ENCODE measurements at regions not wholly inside any gene's neighbourhood (a gene's known extent, or its start where the extent isn't known, plus 50 kb on each side); places are given as distances from the start of the nearest gene placed in this dataset.

DNA sequence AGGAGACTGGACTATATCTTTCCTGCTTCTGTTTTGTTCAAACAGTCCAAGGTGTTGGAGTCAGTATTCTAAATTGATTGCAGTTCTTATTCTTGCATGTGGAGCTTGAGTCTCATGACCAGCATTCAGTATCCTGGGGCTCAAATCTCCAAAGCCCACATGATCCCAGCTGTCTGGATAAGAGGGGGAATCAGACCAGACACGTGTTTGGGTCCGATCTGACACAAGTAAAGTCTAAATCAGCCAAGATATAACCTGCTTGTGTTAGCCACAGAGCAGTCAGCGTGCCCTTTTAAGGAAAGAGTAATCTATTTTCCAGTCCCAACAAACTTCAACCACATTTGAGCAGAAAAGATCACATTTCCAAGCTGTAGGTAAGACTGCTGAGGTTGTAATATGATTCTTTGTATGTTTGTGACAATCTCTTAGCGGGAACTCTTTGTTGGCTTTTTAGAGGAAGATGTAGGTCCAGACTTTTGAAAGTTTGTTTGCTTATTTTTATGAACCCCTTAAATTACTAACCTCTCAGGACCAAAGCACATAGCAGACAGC lies 334.6 kb downstream of the SLC4A3 start:
- no peak for DNase-seq

- no peak for DNase-seq
These were observed 335.4 kb downstream of the SLC4A3 start for GRCh38 chr2:219962801-219963200.

DNA sequence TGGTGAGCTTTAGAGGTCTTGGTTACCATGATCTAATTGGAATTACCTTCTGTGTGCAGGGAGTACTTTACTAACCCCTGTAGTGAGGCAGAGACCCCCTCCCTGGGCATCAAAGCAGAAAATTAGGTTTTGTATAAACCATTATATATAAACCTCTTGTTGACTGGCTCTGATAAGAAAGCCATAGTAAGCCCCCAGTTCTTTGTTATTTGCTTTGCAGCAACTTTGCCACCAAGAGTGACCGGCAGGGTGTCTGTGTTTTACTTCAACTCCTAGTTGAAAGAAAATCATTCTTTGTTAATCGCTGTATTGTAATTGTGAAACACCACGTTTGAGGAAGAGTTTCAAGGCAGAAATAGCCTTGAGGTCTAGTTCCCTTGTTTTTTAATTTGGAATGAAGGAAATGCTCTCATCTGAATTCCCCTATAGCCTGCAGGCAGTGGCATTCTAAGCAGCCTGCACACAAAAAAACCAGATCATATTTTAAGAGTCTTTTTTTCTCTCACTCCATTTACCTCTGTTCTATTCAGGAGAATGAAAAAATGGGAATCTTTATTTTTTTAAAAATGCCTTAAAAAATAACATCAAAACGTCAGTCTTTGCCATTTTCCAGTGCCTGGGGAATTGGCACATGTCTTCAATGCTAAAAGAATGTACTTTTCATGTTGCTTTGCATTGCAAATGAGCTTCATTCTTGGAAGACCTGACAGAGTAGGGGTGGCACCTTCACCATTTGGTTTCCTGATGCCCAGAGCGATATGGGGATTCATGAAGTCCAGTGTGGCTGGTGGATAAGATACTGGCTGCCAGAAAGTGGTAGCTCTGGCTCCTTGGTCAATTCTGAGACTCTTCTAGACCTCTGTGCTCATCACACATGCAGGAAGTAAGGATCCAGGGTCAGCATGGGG lies 338.1 kb downstream of the SLC4A3 start:
- DNase-seq: no peak

DNA sequence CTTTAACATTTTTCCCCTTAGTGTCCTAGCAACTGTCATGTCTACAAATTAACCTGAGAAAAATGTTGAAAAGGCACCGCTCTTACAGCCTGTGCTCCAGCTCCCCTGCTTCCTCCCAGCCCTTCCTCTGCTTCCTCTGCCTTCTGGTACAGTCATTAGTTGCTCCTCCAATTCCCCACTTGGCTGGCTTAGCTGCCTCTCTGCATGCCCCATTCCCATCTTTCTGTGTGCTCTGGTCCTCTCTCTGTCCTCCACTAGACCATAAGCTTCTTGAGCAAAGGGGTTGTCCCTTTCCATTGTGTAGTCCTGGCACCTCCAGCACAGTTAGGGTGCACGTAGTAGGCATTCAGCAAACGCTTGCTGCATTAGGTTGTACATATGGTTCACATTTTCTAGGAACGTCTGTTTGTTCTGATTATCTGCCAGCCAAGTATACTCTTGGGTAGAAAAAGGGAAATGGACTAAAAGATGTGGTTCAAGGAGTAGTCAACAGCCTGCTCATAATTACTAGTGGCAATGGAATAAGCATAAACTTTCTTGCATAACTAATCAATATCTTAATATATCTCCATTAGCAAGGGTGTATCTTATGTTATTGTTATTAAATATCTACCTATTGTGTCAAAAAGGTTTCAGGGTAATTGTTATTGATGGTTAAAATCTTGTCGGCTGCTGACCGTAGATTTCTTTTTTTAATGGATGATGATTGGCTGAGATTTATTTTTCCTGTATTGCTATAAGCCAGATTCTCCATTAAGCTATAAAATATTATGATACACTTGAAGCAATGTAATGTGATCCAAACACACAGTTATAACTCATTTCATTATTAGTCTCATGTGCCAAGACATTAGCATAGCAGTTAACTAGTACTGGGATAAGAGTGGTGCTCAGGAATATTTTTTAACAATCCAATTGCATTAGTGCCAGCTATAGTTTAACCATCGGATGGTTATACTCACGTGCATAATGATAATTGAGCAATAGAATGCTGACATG lies 340.1 kb downstream of the SLC4A3 start:
- DNase-seq: no peak

DNA sequence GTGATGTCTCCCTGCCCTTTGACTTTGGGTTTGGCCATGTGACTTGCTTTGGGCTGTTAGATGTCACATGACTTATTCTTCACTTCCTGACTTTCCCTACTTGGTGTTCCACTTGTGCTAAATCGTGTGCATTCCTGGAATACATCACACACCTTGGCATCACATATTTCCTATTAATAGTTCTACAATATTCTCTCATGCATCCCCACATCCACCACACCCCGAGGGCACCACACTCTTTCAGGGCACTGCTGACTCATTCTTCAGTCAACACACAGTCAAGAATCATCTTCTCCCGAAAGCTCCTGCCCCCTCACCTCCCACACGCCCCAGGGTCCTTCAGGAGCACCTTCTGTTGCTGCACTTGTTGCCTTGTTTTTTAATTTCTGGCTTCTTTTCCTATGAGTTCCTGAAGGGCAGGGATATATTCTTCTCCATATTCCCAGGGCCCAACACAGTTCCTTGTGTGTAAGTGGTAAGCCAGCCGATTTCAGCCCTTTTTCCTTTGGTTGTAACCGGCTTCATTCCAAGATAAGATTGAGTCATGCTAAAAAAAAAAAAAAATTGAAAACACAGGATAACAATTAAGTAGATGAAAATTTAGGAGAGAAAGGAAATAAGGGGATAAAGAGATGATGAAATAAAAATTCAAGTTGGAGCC lies 341.4 kb downstream of the SLC4A3 start:
- no peak for DNase-seq

- DNase-seq: no peak
These were observed 342.1 kb downstream of the SLC4A3 start for GRCh38 chr2:219969508-219969907.

DNA sequence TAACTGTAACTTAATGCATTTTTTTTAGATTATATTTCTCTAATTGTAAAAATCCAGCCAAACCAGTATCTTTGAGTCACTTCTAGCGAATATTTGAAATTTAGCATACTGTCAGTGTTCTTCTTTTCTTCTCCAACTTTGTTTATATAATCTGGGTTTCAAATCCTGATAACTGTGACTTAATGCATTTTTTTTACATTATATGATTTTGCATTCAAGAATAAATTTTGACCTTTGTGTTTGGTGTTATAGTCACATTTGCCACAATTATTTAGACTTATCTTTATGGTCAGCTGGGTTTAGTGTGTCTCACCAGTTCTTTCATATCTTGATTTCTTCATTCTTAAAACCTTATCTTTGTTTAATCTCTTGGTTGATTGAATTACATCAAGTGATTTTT lies 345.7 kb downstream of the SLC4A3 start:
- no peak for DNase-seq

DNA sequence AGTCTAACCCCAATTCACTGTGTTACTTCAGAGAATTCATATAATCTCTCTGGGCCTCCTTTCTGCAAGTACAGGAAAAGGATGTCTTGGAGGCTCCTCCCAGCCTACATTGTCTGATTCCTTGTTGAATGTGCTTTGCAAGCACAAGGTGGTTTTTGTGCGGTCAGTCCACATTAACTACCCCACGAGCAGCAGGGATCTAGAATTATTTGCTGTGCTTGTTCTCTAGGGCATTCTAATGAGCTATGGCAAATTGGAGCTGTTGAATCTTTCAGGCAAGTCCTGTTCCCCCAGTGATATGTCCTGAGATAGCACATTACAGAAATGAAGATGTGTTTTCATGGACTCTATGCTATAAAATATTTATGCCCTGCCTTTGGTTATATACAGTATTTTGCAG lies 349.4 kb downstream of the SLC4A3 start:
- no peak for DNase-seq

GRCh38 chr2:219980638-219981037 lies 353.2 kb downstream of the SLC4A3 start:
- DNase-seq: no peak

DNA sequence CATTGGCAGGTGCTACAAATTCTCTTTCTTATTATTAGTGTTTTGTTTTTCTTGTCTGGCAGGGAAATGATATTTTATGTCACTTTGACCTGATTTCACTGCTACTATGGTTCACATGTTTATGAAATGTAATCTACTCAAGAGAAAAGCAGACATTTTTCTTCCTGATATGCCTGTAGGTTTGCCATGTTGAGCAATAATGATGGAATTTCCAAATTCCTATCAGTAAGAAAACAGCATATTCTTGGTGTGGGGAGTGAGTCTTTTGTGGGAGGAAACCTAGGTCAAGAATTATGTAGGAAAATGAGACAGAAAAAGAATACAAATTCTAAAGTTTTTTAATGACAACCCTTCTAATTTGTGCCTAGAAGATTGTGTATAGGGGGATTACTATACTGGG lies 356.4 kb downstream of the SLC4A3 start:
- DNase-seq: no peak

- DNase-seq: no peak
These were observed 357.6 kb downstream of the SLC4A3 start for GRCh38 chr2:219985017-219985416.

DNA sequence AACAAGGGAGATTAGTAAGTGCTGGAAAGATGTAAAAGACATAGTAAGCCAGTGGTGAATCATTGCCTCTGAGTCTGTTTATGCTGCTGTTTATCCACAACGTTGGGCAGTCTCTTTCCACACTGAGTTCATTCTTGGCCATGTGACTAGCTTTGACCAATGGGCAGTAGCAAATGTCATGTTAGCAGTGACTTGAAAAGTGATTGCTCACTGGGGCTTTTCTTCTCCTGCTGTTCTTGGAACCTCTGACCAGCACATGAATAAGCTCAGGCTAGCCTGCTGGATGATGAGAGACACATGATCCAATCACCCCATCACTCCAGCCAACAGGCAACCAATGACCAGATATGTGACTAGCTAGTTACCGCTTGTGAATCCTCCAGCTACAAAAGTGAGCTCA lies 360.4 kb downstream of the SLC4A3 start:
- DNase-seq: peak; percentile 1 to 11

- no peak for DNase-seq
These were observed 362.3 kb downstream of the SLC4A3 start for GRCh38 chr2:219989744-219990143.

- DNase-seq: no peak
These were observed 363.7 kb downstream of the SLC4A3 start for GRCh38 chr2:219991116-219991515.

DNA sequence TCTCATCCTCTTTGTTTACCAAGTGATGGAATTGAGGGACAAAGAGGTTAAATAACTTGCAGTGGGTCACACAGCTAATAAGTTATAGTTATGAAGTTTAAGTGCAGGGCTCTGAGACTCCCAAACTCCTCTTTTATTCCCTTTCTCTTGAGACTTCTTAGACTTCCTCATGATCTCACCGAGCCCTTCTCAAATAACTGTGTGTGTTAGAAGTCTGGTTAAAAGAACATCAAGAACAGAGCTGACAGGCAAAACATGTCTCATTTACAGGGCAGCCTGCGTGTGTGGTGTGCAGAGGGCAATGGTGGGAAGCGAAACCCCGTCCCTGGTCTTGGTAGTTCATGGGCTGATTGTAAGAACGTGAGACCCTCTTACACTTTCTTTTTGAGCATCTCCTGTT lies 368.0 kb downstream of the SLC4A3 start:
- no peak for DNase-seq

DNA sequence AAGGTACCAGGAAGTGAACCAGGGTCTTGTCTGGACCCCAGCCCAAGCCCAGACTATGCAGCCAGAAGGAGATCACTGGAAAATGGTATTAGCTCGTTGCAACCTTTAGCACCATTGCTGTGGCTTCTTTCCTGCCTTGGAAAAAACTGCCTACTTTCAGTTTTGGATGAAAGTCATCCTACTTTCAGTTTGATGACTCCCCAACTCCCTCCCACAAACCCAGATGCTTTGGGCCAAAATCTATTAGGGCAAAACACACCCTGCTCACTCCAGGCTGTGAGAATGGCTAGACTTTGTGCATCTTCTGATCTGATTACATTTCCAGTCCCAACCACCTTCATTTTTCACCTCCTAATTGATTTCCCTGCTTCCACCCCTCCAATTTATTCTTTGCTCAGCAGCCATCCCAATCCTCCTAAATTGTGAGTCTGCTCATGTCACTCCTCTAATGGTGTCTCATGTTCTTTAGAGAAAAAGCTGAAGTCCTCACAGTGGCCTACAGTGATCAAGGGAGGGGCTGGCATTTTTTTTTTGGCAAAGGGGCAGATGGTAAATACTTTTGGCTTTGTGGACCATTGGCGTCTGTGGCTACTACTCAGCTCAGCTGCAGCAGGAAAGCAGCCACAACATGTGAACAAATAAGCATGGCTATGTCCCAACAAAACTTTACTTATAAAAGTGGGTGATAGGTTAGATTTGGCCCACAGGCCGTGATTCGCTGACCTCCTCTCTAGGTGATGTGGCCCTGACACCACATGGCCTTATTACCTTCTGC lies 368.7 kb downstream of the SLC4A3 start:
- DNase-seq: no peak

GRCh38 chr2:219997341-219997851 lies 370.0 kb downstream of the SLC4A3 start:
- peak; percentile 3 to 53 for DNase-seq

- DNase-seq: no peak
These were observed 370.7 kb downstream of the SLC4A3 start for GRCh38 chr2:219998107-219998506.

GRCh38 chr2:219998714-219999227 lies 371.3 kb downstream of the SLC4A3 start:
- no peak for DNase-seq

DNA sequence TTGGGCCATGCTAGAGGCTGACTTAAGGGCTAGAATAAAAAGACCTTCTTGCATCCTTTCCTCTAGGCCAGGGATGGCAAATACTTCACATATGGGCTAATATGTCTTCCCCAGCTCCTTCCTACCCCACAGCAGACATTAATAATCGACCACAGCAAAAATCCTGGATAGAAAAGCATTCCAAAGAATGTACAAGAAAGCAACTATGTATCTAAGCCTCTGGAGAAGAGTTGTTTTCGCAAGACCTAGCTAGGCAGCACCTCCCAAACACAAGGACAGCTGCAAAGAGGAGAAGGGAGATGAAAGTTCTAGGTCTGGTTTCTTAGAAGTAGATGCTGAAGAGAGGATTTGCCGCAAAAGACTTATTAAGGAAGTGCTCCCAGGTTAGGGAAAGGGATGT lies 372.6 kb downstream of the SLC4A3 start:
- DNase-seq: no peak

DNA sequence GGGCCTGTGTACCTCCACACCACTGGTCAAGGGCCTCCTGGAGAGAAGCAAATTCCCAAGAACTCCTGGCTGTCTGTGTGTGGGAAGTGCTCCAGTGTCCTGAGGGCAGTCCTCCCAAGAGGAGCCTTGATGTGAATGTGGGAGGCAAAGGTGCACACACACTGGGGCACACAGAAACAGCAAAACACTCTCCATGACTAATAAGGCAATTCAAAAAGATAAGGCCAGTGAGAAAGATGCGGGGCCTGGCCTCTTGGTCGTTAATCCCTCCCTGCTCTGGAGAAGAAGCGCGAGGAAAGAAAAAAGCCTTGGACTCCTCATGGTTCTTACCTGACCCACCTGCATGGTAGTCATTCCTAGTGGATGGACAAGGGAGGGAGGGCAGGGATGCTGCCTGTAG lies 373.2 kb downstream of the SLC4A3 start:
- DNase-seq: no peak

- DNase-seq: no peak
These were observed 374.3 kb downstream of the SLC4A3 start for GRCh38 chr2:220001751-220002150.

Data from NCI-H446 (cell line).